Liver (tissue), 3 donors: ENCODE measurements at regions not wholly inside any gene's neighbourhood (a gene's known extent, or its start where the extent isn't known, plus 50 kb on each side); places are given as distances from the start of the nearest gene placed in this dataset.

Experiments used
- FOXA1 ChIP-seq: IDR thresholded peaks from 2 replicates; pipeline ENCODE4 v1.6.1; 2016; ENCODE audit warnings: antibody characterized with exemption
- GABPA ChIP-seq, 2 donors: IDR thresholded peaks in 1 of 2; conservative IDR thresholded peaks in 1 of 2; 2 replicates each; pipeline ENCODE4 v1.6.1; 2016; ENCODE audit warnings: antibody characterized with exemption in 2 of 2, mild to moderate bottlenecking in 1 of 2, moderate library complexity in 1 of 2
- JUND ChIP-seq, 2 donors: IDR thresholded peaks; 2 replicates each; pipeline ENCODE4 v1.6.1; 2016; ENCODE audit warnings: antibody characterized with exemption in 2 of 2
- TAF1 ChIP-seq: conservative IDR thresholded peaks from 2 replicates; pipeline ENCODE4 v1.6.1; 2016; ENCODE audit warnings: antibody characterized with exemption, mild to moderate bottlenecking
- YY1 ChIP-seq: IDR thresholded peaks from 2 replicates; pipeline ENCODE4 v1.6.1; 2016; ENCODE audit warnings: antibody characterized with exemption, mild to moderate bottlenecking
- TF ChIP-seq, protein P1 (sequence below): fragments of 150-350 bp; IDR thresholded peaks from 2 replicates; pipeline ENCODE4 v1.5.1; 2017; ENCODE audit warnings: improper control_type of control experiment, low read depth, low read length; ENCODE audit not compliant: missing input control
- donor health status: healthy.
- donor health status: healthy.

DNA sequence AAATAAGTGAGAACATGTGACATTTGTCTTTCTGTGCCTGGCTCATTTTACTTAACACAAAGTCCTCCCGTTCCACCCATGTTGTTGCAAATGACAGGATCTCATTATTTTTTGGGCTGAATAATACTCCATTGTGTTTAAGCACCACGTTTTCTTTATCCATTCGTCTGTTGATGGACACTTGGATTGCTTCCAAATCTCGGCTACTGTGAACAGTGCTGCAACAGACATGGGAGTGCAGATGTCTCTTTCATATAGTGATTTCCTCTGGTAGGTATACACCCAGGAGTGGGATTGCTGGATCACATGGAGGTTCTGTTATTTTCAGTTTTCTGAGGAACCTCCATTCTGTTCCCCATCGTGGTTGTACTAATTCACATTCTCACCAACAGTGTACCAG lies 264.4 kb upstream of the GALNT17 start:
- TF ChIP-seq, protein P1, sequence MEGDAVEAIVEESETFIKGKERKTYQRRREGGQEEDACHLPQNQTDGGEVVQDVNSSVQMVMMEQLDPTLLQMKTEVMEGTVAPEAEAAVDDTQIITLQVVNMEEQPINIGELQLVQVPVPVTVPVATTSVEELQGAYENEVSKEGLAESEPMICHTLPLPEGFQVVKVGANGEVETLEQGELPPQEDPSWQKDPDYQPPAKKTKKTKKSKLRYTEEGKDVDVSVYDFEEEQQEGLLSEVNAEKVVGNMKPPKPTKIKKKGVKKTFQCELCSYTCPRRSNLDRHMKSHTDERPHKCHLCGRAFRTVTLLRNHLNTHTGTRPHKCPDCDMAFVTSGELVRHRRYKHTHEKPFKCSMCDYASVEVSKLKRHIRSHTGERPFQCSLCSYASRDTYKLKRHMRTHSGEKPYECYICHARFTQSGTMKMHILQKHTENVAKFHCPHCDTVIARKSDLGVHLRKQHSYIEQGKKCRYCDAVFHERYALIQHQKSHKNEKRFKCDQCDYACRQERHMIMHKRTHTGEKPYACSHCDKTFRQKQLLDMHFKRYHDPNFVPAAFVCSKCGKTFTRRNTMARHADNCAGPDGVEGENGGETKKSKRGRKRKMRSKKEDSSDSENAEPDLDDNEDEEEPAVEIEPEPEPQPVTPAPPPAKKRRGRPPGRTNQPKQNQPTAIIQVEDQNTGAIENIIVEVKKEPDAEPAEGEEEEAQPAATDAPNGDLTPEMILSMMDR = no peak
- no peak for TF ChIP-seq TAF1
- TF ChIP-seq YY1 = no peak
- TF ChIP-seq JUND (IDR thresholded peaks at IDR 0.05) = no peak
- TF ChIP-seq FOXA1 = no peak
- no peak for TF ChIP-seq GABPA (IDR thresholded peaks at IDR 0.05 in 1 of 2, conservative IDR thresholded peaks at IDR 0.05 in 1 of 2)
